Smooth muscle cell (in vitro differentiated cells): ENCODE measurements at regions not wholly inside any gene's neighbourhood (a gene's known extent, or its start where the extent isn't known, plus 50 kb on each side); places are given as distances from the start of the nearest gene placed in this dataset.

Source experiments
- DNase-seq: peaks from one replicate; lab custom pipeline; 2025; ENCODE audit not compliant: unreplicated experiment; lab: John Stamatoyannopoulos, UW
- H2AFZ ChIP-seq: fragments of 200-600 bp; sonication (generic); 2 replicates; pipeline ENCODE4 v1.6.0; 2016; ENCODE audit warnings: antibody characterized with exemption, low read depth, mild to moderate bottlenecking
- H3F3A ChIP-seq: fragments of 200-600 bp; sonication (generic); 2 replicates; pipeline ENCODE4 v1.6.0; 2017; ENCODE audit warnings: antibody characterized with exemption, low read depth
- H3K27ac ChIP-seq: fragments of 200-600 bp; sonication (generic); 2 replicates; pipeline ENCODE4 v1.5.1; 2016; ENCODE audit warnings: low read depth, mild to moderate bottlenecking
- H3K27me3 ChIP-seq: fragments of 200-600 bp; sonication (generic); 2 replicates; pipeline ENCODE4 v1.6.1; 2016; ENCODE audit warnings: low read depth, mild to moderate bottlenecking
- H3K36me3 ChIP-seq: fragments of 200-600 bp; sonication (generic); 2 replicates; pipeline ENCODE4 v1.5.1; 2016; ENCODE audit warnings: low read depth
- H3K4me1 ChIP-seq: fragments of 200-600 bp; sonication (generic); 2 replicates; pipeline ENCODE4 v1.5.1; 2016; ENCODE audit warnings: low read depth
- H3K4me2 ChIP-seq: fragments of 200-600 bp; sonication (generic); 2 replicates; pipeline ENCODE4 v1.6.0; 2016; ENCODE audit warnings: mild to moderate bottlenecking
- H3K4me3 ChIP-seq: fragments of 200-600 bp; sonication (generic); 2 replicates; pipeline ENCODE4 v1.5.1; 2016; ENCODE audit warnings: mild to moderate bottlenecking
- H3K79me2 ChIP-seq: fragments of 200-600 bp; sonication (generic); 2 replicates; pipeline ENCODE4 v1.6.0; 2016; ENCODE audit warnings: low read depth, mild to moderate bottlenecking
- H3K9ac ChIP-seq: fragments of 200-600 bp; sonication (generic); 2 replicates; pipeline ENCODE4 v1.6.0; 2016; ENCODE audit warnings: low read depth
- H3K9me3 ChIP-seq: fragments of 200-600 bp; sonication (generic); replicated peaks from 2 replicates; pipeline ENCODE4 v1.5.1; 2016; ENCODE audit warnings: low read depth
- H4K20me1 ChIP-seq: fragments of 200-600 bp; sonication (generic); 2 replicates; pipeline ENCODE4 v1.6.0; 2016; ENCODE audit warnings: low read depth
- CTCF ChIP-seq: fragments of 200-600 bp; sonication (generic); IDR thresholded peaks from 2 replicates; pipeline ENCODE4 v1.5.1; 2017; ENCODE audit warnings: borderline replicate concordance, mild to moderate bottlenecking, antibody characterized with exemption; ENCODE audit not compliant: insufficient read depth, poor library complexity, severe bottlenecking
- WGBS: methylation state at CpG from one replicate; pipeline ENCODE4 v1.1.7; 2016; ENCODE audit warnings: low lambda C conversion rate; 5-methylcytosine and 5-hydroxymethylcytosine counted together

- Histone ChIP-seq H3K9me3 (no peaks in the 10 kb centered on the region), H3K79me2 (no peaks in the 10 kb centered on the region), H3K9ac (peak overlapping the region; percentile 41), H3F3A (no peaks in the 10 kb centered on the region), H3K27ac (peak overlapping the region; percentile 80), H3K4me2 (no peak overlapping the region), H3K27me3 (no peaks in the 10 kb centered on the region), H2AFZ (no peak overlapping the region), H4K20me1 (no peaks in the 10 kb centered on the region), H3K4me3 (no peak overlapping the region), H3K36me3 (no peaks in the 10 kb centered on the region), H3K4me1 (no peaks in the 10 kb centered on the region)
- no peak for DNase-seq
- no peak for TF ChIP-seq CTCF
- 58% methylated on average over 15 of the region's 15 CpGs for WGBS
Observed at GRCh38 chr11:33633251-33634003, 67.2 kb downstream of the C11orf91 start.

DNA sequence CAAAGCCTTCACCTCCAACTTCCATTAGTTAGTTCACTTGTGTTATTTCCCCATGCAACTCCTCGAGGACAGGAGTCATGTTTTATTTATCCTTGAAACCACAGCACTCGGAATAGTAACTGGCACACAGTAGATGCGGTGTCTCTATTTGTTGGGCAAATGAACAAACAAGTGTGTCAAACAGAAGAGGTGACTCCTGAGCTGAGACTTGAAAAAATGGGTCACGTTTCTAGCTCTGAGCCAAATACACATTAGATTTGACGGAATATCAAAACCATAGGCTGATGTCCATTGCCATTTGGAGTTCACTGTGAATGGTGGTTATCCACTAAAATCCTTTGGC is 68.9 kb downstream of the C11orf91 start:
- Histone ChIP-seq H4K20me1 (no peaks in the 10 kb centered on the region), H3K4me3 (no peak overlapping the region), H3K4me1 (no peaks in the 10 kb centered on the region), H3K27me3 (no peaks in the 10 kb centered on the region), H3K9me3 (no peaks in the 10 kb centered on the region), H2AFZ (no peak overlapping the region), H3F3A (no peaks in the 10 kb centered on the region), H3K9ac (no peak overlapping the region), H3K27ac (no peak overlapping the region), H3K4me2 (no peak overlapping the region), H3K36me3 (no peaks in the 10 kb centered on the region), H3K79me2 (no peaks in the 10 kb centered on the region)
- WGBS, result 92% methylated on average over 5 of the region's 5 CpGs
- TF ChIP-seq CTCF, result no peak
- DNase-seq, result no peak

DNA sequence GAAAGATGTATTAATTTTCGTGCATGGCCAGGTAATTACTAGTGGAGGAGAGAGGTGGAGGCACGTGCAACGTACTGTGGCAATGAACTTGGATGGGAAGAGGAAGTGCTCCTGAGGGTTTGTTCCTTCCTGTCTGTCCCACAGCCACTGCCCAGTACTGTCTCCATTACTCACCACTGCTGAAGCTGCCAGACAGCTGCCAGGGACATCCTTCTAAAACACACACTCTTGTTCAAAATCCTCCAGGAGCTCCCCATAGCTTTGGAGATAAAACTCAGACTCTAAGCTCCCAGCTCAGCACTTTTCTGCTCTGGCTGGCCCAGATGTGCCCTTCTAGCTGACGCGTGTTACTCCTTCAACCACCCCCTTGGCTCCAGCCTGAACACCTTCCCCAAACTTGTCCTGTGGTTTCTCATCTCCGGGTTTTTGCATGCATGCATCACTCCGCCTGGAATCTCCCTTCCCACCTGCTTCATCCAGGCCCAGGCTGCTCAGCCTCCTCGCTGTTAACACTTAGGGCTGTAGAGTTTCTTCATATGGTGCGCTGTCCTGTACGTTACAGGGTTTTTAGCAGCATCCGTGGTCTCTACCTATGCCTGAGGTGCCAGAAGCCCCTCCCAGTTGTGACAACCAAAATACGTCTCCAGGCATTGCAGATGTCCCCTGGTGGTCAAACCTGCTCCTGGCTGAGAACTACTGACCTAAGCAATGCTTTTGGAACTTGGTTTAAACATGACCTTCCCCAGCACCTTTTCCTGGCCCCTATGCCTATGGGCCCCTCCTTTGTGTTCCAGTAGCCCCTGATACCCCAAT is 69.5 kb downstream of the C11orf91 start:
- H3K4me1 ChIP-seq, result no peaks in the 10 kb centered on the region
- no peak for TF ChIP-seq CTCF
- H3K36me3 ChIP-seq, result no peaks in the 10 kb centered on the region
- no peak for DNase-seq
- no peak overlapping the region for H3K9ac ChIP-seq
- no peaks in the 10 kb centered on the region for H3F3A ChIP-seq
- no peak overlapping the region for H2AFZ ChIP-seq
- no peak overlapping the region for H3K4me2 ChIP-seq
- no peaks in the 10 kb centered on the region for H3K27me3 ChIP-seq
- 73% methylated on average over 12 of the region's 12 CpGs for WGBS
- H4K20me1 ChIP-seq, result no peaks in the 10 kb centered on the region
- H3K9me3 ChIP-seq, result no peaks in the 10 kb centered on the region
- no peaks in the 10 kb centered on the region for H3K79me2 ChIP-seq
- H3K27ac ChIP-seq, result no peak overlapping the region
- no peak overlapping the region for H3K4me3 ChIP-seq
